Activated T-helper 1 cell treated with anti-CD3 and anti-CD28 coated beads, Interleukin-2, amount 50 U/mL, for 16 hours (primary cell): ENCODE measurements at regions not wholly inside any gene's neighbourhood (a gene's known extent, or its start where the extent isn't known, plus 50 kb on each side); places are given as distances from the start of the nearest gene placed in this dataset.
"Not testable (repeated sequence)": the region's sequence is repeated elsewhere in the genome, so short reads cannot be mapped to it uniquely, and the experiment has no call there.

Source experiments
- DNase-seq, 2 donors: peaks; one replicate each; pipeline ENCODE4 v3.0.0-alpha.2; 2020; ENCODE audit warnings: low read depth in 1 of 2, low spot score in 1 of 2

DNA sequence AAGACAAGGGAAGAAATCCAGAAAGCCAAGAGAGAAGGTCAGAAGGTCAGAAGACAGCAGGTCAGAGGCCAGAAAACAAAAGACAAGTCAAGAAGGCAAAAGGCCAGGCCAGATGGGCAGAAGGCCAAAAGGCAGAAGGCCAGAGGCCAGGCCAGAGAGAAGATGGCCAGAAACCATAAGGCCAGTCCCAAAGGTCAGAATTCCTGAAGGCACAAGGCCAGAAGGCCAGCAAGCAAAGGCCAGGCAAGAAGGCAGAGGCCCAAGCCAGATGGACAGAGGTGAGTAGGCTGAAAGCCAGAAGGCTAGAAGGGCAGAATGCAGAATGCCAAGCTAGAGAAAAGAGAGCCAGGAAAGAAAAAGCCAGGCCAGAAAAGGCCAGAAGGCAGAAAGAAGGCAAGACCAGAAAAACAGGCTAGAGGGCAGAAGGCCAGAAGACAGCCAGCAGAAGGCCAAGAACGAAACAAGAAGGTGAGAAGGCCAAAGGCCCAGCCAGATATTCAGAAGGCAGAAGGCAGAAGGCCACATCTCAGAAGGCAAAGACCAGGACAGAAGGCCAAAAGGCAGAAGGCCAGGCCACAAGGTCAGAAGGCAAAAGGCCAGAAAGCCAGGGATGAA, 186.3 kb downstream of the TUBA3C start:
- DNase-seq = no peak

DNA sequence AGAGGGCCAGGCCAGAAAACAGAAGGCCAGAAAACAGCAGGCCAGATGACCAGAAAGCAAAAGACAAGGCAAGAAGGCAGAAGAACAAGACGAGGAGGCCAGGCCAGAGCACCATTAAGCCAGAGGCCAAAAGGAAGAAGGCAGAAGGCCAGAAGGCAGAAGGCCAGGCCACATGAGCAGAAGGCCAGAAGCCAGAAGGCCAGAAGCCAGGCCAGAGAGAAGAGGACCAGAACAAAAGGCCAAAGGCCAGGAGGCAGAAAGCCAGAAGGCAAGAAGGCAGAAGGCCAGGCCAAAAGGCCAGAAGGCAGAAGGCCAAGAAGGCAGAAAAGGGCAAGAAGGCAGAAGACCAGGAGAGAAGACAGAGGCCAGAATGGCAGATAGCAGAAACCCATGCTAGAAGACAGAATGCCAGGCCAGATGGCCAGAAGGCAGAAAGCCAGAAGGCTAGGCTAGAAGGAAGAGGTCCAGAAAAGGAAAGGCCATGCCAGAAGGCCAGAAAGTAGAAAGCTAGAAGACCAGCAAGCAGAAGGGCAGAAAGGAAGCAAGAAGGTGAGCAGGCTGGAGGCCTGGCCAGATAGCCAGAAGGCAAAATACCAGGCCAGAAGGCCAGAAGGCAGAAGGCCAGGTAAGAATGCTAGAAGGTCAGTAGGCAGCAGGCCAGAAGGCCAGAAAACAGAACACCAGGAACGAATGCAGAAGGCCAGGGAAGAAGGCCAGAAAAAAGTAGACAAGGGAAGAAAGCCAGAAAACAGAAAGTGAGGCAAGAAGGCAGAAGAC, 187.6 kb downstream of the TUBA3C start:
- no peak for DNase-seq

DNA sequence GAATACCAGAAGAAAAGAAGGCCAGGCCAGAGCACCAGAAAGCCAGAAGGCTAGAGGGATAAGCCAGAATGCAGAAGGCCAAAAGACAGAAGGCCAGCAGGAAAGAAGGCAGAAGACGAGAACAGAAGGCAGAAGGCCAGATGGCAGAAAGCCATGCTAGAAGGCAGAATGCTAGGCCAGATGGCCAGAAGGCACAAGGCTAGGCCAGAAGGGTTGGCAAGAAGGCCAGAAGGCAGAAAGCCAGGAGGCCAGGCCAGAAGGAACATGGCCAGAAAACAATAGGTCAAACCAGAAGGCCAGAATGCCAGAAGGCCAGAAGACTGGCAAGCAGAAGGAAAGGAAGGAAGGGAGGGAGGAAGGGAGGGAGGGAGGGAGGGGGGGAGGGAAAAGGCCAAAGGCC, 188.8 kb downstream of the TUBA3C start:
- DNase-seq = no peak

DNA sequence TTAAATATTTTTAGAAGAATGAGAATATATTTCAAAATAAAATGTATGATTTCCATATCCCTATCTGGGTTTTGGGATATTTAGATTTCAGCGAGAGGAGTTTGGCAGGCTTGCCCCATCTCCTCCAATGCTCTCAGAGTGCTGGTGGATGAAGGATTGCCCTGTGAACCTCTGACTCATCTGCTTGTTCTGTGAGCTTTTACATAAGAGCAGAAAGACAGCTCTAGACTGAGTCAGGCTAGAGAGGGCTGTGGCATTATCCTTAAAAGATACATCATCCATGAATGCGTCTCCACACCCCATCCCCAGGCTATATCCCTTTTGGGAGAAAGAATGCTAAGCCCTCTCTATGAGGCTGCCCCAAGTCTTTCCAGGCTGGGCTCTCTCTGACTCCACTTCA, 190.6 kb downstream of the TUBA3C start:
- DNase-seq = no peak

DNA sequence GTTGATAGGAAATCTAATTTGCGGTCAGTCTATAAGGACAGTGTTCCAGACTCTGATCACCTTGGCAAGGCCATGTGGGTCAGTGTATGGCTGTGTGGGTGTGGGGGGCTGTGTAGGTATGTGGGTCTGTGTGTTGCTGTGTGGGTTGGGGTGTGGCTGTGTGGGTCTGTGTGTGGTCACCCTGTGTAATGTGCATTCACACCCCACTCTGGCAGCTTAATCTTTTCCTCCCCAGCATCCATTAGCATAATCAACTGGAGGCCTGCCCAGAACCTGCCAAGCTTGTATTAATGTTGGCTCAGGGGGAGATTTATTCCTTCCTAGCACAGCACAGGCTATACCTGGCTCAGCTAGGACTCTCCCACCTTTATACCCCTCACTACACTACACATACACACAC, 203.2 kb downstream of the TUBA3C start:
- no peak for DNase-seq

DNA sequence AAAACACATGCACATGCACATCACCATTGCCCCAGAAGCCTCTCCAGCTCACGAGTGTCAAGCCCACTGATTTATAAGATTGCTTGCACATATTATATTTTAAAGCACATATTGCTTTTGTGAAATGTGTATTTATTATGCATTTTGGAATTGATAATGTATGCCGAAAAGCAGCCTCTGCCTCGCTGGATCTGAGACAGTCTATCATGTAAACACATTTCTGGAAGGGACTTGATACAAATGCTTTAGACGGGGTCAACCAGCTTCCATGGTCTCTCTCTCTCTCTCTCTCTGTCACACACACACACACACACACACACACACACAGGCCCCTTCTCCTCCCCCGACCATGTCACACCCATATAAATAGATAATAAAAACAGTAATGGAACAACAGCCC, 203.8 kb downstream of the TUBA3C start:
- no peak for DNase-seq

DNA sequence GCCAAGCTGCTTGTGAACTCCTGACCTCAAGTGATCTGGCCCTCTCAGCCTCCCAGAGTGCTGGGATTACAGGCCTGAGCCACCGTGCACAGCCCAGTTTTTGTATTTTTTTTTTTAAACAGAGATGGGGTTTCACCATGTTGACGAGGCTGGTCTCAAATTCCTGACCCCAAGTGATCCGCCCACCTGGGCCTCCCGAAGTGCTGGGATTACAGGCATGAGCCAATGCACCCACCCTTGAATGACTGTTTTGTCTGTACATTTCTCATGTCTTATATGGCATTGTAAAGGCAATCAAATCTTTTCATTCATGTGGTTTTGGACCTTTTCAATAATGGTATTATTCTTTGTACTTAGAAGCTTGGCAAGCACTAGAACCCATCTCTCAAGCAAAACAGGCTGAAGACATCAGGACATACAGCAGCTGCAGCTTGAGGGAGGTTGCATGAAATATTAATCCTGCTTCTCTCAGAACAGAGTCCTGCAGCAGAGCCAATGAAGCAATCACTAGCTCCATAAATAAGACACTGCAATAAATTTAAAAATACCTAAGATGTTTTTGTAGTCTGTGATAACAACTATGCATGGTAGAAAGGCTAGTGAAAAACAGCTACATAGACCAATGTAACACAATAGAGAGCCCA, 209.9 kb downstream of the TUBA3C start:
- DNase-seq = no peak

DNA sequence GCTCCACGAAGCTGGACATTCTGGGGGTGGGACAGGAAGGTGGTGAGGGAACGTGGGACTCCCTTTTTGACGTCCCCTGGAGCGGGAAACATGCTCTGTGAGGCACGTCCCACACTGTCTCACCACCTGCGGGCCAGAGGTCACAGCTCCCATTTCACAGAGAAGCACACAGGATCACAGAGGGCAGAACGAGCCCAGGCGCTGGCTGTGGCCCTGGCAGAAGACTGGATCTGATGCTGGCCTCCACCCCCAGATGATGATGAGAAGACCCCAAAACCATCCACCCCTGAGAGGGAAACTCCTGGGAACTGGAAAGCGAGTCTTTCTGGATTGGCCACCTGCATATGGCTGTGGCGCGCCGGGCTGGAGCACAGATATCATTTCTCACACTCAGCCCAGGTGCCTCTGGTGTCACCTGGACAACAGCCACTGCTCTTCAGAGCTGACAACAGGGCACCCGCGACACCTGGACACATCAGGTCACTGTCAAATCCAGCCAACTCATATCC, 216.2 kb downstream of the TUBA3C start:
- no peak for DNase-seq

DNA sequence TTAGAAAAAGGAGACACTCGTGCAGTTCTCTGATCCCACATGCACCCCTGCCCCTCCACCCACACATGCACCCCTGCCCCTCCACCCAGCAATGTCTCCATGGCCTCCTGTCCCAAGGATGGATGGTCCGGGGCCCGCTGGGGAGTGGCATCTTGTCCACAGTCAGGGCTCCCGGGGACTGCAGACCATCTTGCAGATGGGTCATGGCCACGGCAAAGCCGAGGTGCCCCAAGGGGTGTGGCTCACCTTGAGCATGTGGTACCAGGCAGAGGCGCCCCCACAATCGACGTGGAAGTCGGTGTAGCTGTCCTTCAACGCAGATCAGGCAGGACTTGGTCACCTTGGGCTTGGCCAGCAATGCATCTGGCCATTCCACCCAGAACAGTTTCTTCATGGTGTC, 216.7 kb downstream of the TUBA3C start:
- no peak for DNase-seq

DNA sequence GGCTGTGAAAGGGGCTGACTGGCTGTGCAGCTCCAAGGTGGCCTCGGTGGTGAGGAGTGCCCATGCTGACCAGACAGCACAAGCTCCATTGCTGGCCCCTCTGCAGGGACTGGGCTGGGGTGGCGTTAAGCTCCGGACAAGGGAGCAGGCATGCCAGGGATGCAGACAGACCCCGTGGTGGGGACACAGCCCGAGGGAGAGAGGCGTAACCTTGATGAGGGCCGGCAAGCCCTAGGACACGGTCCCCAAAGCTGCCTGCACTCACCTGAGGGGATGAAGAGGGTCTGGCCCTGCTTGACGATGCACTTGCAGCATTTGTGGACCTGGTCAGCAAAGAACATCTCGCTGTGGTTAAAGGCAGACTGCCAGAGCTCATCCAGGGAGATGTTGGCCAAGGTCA, 217.9 kb downstream of the TUBA3C start:
- DNase-seq = not testable (repeated sequence)

DNA sequence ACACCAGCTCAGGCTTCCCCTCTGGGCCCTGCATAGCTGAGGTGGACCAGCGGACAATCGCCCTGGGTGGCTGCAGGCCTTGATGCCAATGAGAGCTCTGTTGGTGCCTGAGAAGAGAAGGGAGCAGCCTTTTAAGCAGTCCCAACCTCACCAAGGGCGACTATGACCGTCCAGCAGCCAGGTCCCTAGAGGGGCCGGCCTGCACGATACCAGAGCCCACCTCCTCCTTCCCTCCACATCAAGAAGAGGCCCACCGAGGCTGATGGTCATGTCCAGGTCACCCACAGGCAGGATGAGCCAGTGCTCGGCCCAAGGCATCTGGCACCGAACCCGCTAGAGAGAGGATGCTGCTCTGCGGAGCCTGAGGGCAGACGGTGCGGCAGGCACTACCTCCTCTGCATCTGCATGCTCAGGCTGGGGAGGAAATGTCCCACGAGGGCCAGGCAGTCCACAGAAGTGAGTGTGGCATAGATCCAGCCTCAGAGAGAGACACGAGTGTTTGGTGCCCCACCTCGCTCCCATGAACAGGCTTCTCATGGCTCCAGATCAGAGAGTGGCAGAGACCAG, 219.4 kb downstream of the TUBA3C start:
- DNase-seq = no peak

DNA sequence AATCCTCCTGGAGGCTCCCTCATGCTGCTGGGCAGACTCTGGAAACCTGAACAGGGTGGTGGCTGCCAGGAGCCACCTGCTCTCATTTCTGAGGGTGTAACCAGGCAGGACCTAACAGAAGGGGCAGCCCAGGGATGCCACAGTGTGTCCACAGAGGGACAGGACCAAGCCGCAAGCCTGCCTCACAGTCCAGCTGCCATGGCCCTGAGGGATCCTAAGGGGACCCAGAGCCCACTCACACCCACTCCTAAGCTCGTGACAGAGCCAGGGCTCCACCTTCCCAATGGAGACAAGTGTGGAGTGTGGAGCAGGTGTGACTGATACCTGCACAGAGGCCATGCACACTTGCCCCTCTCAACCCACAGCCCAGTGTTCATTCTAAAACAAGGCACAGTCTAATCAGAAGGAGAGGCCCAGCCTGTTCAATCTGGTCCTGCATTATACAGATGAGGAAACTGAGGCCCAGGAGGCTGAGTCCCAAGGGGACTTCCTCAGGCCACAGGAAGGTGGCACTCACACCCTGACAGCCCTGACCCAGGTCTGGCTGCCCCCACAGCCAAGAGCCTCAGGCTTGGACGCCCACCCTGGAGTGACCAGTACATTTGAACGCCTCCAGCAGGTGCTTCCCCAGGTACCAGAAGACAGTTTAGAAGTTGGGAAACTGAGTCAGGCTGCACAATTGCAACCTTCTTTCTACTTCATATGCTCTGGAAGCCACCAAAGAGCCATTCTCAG, 220.1 kb downstream of the TUBA3C start:
- DNase-seq = no peak

DNA sequence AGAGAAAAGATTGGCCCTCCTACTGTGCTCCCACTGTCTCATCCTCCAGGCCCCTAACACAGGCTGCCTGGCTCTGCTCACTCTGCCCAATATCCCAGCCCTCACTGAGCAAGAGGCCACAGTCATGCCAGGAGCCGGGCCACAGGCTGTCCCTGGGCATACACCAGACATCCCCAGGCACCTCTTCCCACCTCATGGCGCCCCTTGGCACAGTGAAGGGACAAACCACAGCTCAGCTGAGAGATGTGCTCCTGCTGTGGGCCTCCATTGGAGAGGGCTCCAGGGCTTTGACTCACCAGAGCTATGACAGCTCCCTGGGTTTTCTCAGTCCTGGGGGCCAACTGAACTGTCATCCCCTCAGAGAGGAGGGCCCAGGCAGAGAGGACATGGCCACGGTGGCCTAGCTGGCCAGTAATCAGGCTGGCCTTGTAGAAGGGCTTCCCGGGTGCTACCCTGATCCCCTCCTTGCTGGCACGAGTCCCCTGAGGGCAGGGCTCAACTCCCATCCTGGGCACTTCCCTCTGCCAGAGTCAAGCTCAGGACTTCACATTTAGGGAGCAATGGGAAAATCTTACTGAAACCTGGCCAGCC, 220.9 kb downstream of the TUBA3C start:
- no peak for DNase-seq

DNA sequence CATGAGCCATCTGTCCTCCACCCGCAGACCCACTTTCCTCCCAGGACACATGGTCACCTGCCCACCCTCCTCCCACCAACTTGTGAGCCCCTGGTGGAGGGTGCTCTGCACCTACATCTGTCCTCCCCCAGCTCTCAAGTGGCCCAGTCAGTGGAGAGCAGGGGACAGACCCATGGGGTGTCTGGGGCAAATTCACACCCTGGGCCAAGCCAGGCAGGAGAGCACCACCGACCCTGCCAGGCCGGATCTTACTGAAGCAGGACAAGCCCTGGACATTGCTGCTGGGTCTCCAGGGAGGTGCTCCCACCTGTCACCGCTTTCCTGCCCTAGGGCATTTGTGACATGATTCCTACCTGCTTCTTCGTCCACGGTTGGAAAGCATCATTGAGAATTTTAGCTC, 221.6 kb downstream of the TUBA3C start:
- no peak for DNase-seq

DNA sequence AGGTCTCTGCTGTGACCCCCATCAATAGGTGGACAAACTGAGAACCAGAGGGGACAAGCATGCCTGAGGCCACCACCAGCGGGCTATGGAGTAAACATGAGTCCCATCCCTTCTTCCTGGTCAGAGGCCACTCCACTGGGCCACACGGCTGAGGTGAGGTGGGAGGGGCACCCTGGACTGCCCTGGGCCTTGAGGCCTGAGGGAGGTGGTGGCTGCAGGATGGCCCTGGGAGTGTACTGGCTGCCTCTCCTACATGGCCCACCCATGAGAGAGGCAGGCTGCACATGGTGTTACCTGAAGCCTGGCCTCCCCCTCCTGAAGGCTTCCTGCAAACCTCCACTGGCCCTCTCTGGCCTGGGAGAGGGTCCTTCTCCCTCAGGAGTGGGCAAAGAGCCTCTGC, 222.4 kb downstream of the TUBA3C start:
- DNase-seq = no peak

DNA sequence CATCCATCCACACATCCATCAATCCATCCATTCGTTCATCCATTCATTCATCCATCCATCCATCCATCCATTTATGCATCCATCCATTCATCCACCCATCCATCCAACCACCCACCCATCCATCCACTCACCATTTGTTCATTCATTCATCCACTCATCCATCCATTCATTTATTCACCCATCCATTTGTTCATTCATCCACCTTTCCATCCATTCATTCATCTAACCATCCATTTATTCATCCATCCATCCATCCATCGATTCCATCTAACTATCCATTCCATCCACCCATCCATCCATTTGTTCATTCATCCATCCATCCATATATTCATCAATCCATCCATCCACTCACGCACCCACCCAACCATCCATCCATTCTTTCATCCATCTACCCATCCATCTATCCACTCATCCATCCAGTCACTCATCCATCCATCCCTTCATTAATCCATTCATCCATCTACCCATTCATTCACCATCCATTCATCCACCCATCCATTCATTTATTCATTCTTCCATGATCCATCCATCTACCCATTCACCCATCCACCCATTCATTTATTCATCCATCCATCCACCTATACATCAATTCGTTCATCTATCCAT, 225.0 kb downstream of the TUBA3C start:
- DNase-seq = no peak

DNA sequence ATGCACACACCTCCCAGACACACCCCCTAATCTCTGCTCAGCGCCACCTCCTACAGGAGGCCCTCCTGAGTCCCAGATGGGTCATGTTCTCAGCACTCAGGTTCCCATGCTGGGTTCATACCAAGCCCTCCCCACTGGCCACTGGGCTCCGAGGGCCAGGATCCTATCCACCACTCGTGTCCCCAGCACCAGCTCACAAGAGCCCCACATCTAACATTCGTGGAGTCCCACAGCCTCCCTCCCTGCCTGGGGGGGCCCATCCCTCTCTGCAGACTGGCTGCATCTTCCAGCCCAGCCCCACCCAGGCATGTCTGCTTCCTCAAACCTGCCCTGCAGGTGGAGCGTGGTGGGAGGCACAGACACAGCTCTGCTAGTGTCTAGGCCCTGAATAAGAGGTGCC, 227.4 kb downstream of the TUBA3C start:
- DNase-seq = no peak

DNA sequence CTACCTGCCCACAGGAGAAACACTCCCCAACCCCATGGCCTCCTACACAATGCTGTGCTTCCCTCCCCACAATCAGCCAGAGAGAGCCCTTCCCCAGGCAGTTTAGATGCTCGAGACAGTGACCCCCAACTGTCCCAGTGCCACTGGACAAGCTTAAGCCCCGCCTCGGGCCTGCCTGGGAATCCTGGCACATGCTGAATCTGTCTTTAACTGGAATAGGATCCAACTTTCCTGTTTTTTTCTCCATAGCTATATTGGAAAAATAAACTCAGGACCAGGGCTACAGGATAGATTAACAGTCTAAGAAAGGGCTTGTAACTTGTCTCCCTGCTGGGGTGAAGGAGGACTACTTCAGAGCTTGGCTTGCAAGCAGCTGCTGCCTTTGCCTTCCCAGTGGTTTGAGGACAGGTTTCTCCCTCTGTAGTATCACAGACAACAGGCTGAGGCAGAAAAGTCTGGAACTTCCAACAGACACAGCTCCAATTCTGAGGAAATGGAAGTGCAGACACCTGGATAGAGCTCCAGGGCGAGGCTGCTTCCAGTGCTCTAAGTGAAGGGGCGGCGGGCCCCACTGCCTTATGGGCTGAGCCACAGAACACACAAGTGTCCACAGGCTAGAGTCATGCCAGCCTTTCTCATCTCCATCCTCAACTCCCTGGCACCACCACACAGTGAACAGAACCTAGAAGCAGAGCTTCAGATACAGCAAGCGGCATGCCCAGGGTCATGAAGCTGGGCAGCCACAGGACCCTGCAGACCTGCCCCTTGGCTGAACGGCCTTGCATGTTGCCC, 228.3 kb downstream of the TUBA3C start:
- DNase-seq = no peak

DNA sequence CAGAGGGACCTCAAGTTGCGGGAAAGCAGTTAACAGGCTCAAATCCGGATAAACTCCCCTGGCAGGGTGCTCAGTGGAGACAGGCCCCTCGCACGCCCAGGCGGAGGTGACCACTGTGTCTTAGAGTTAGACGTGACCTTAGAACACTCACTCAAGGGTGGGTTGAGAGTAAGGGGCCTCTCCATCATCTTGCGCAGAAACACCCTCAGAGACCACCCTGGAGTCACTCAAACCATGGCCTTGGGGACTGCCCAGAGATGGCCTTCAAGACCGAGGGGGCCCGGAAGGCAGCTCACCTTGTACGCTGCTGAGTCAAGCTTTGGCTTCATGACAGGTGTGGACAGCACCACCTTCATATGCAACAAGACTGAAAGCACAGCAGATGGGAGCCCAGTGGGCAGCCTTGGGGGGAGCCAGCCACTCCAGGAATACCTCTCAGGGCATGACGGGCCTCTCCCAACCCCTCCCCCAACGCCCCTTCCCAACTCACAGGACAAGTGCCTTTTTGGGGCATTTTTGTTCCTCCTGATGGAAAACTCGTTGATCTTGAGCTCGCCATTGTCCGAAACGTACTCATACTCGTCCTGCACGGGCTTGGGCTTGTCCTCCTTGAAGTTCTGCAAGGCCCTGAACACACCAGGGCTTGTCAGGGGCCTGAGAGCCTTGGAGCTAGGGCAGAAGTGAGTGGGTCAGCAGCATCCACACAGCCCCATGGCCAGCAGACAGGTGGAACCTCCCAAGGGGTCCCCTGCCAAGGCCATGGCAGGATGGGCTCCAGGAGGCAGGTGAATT, 229.2 kb downstream of the TUBA3C start:
- no peak for DNase-seq
